DOHH2 (cell line): ENCODE measurements at regions not wholly inside any gene's neighbourhood (a gene's known extent, or its start where the extent isn't known, plus 50 kb on each side); places are given as distances from the start of the nearest gene placed in this dataset.

Experiments used
- H3F3A ChIP-seq: fragments of 200-600 bp; sonication (generic), shearing (Covaris generic); 2 replicates; pipeline ENCODE4 v1.6.0; 2016; ENCODE audit warnings: antibody characterized with exemption, mild to moderate bottlenecking; ENCODE audit not compliant: control insufficient read depth, insufficient read depth
- H3K27ac ChIP-seq: fragments of 200-600 bp; sonication (generic); 2 replicates; pipeline ENCODE4 v1.5.1; 2014; ENCODE audit warnings: low read depth, mild to moderate bottlenecking, low read length, moderate library complexity
- H3K27me3 ChIP-seq: fragments of 200-600 bp; sonication (generic); 2 replicates; pipeline ENCODE4 v1.6.1; 2014; ENCODE audit warnings: mild to moderate bottlenecking, low read length, mixed read lengths; ENCODE audit not compliant: control insufficient read depth
- H3K36me3 ChIP-seq: fragments of 200-600 bp; sonication (generic); 2 replicates; pipeline ENCODE4 v1.6.1; 2014; ENCODE audit warnings: mild to moderate bottlenecking, low read length, moderate library complexity, mixed read lengths; ENCODE audit not compliant: control insufficient read depth
- H3K4me1 ChIP-seq: fragments of 200-600 bp; sonication (generic); 2 replicates; pipeline ENCODE4 v1.6.1; 2014; ENCODE audit warnings: mild to moderate bottlenecking, low read length, mixed read lengths; ENCODE audit not compliant: control insufficient read depth
- H3K4me2 ChIP-seq: fragments of 200-600 bp; sonication (generic); 2 replicates; pipeline ENCODE4 v1.6.0; 2014; ENCODE audit warnings: mild to moderate bottlenecking, low read length, moderate library complexity
- H3K4me3 ChIP-seq: fragments of 200-600 bp; sonication (generic); 2 replicates; pipeline ENCODE4 v1.5.1; 2014; ENCODE audit warnings: mild to moderate bottlenecking, low read length, mixed read lengths
- H3K79me2 ChIP-seq: fragments of 200-600 bp; sonication (generic); 2 replicates; pipeline ENCODE4 v1.6.1; 2014; ENCODE audit warnings: mild to moderate bottlenecking, low read length, mixed read lengths; ENCODE audit not compliant: control insufficient read depth
- H3K9me2 ChIP-seq: fragments of 200-600 bp; sonication (generic); replicated peaks from 2 replicates; pipeline ENCODE4 v1.6.1; 2014; ENCODE audit warnings: mild to moderate bottlenecking, low read length, mixed read lengths; ENCODE audit not compliant: control insufficient read depth
- H3K9me3 ChIP-seq: fragments of 200-600 bp; sonication (generic); 2 replicates; pipeline ENCODE4 v1.6.1; 2014; ENCODE audit warnings: antibody characterized with exemption, low read length, mixed read lengths; ENCODE audit not compliant: control insufficient read depth, insufficient read depth
- H4K20me1 ChIP-seq: fragments of 200-600 bp; sonication (generic); 2 replicates; pipeline ENCODE4 v1.6.0; 2014; ENCODE audit warnings: low read depth, mild to moderate bottlenecking, antibody characterized with exemption, low read length, moderate library complexity; ENCODE audit not compliant: control insufficient read depth, insufficient read depth
- CTCF ChIP-seq: fragments of 200-600 bp; sonication (generic); IDR thresholded peaks from one replicate; pipeline ENCODE4 v1.5.1; 2014; ENCODE audit warnings: antibody characterized with exemption, mild to moderate bottlenecking, low read depth, low read length; ENCODE audit not compliant: poor library complexity, severe bottlenecking
- EZH2phosphoT487 ChIP-seq: fragments of 200-600 bp; sonication (generic); IDR thresholded peaks from 2 replicates; pipeline ENCODE4 v1.6.1; 2017; ENCODE audit warnings: borderline replicate concordance, mild to moderate bottlenecking, antibody characterized with exemption, low read length, moderate library complexity, mixed read lengths

- H3K4me3 ChIP-seq = no peak overlapping the region
- H3K79me2 ChIP-seq = no peaks in the 10 kb centered on the region
- no peaks in the 10 kb centered on the region for H3K27me3 ChIP-seq
- no peaks in the 10 kb centered on the region for H3K9me2 ChIP-seq
- no peaks in the 10 kb centered on the region for H3K36me3 ChIP-seq
- H3K27ac ChIP-seq = no peak overlapping the region
- H4K20me1 ChIP-seq = no peaks in the 10 kb centered on the region
- TF ChIP-seq EZH2phosphoT487 (no peak), CTCF (no peak)
- H3K9me3 ChIP-seq = no peaks in the 10 kb centered on the region
- no peak overlapping the region for H3K4me2 ChIP-seq
- no peaks in the 10 kb centered on the region for H3K4me1 ChIP-seq
- H3F3A ChIP-seq = no peaks in the 10 kb centered on the region
These were observed 177.7 kb upstream of the ZC3H15 start for GRCh38 chr2:186308347-186308746.

GRCh38 chr2:186309901-186310300 lies 176.2 kb upstream of the ZC3H15 start:
- H3K36me3 ChIP-seq = no peaks in the 10 kb centered on the region
- no peak overlapping the region for H3K4me3 ChIP-seq
- no peaks in the 10 kb centered on the region for H3F3A ChIP-seq

DNA sequence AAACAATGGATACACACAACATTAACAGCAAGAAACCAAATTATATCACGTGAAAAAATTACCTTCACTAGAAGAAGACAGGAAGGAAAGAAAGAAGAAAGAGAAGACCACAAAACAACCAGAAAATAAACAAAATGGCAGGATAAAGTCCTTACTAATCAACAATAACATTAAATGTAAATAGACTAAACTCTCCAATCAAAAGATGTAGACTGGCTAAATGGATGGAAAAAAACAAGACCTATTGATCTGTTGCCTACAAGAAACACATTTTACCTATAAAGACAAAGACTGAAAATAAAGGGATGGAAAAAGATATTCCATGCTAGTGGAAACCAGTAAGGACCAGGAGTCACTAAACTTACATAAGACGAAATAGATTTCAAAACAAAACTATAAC lies 167.0 kb upstream of the ZC3H15 start:
- TF ChIP-seq EZH2phosphoT487 (no peak), CTCF (no peak)
- H3K36me3 ChIP-seq = no peaks in the 10 kb centered on the region
- no peak overlapping the region for H3K27ac ChIP-seq
- H3F3A ChIP-seq = no peaks in the 10 kb centered on the region
- H3K4me1 ChIP-seq = no peaks in the 10 kb centered on the region
- no peaks in the 10 kb centered on the region for H3K9me3 ChIP-seq
- no peaks in the 10 kb centered on the region for H3K9me2 ChIP-seq
- H3K79me2 ChIP-seq = no peaks in the 10 kb centered on the region
- no peaks in the 10 kb centered on the region for H3K27me3 ChIP-seq
- H3K4me2 ChIP-seq = no peak overlapping the region
- H3K4me3 ChIP-seq = no peak overlapping the region
- H4K20me1 ChIP-seq = no peaks in the 10 kb centered on the region

More at GRCh38 chr2:186309901-186310300, 176.2 kb upstream of the ZC3H15 start:
- no peaks in the 10 kb centered on the region for H3K4me1 ChIP-seq
- H4K20me1 ChIP-seq = no peaks in the 10 kb centered on the region
- H3K4me2 ChIP-seq = no peak overlapping the region
- TF ChIP-seq CTCF (no peak), EZH2phosphoT487 (no peak)
- no peaks in the 10 kb centered on the region for H3K9me2 ChIP-seq
- H3K27ac ChIP-seq = no peak overlapping the region
- H3K27me3 ChIP-seq = no peaks in the 10 kb centered on the region
- no peaks in the 10 kb centered on the region for H3K79me2 ChIP-seq
- no peaks in the 10 kb centered on the region for H3K9me3 ChIP-seq
